Ovary (tissue), 3 donors: ENCODE measurements at regions not wholly inside any gene's neighbourhood (a gene's known extent, or its start where the extent isn't known, plus 50 kb on each side); places are given as distances from the start of the nearest gene placed in this dataset.

ENCODE experiments used
- EP300 ChIP-seq: sonication (generic); formaldehyde crosslinking; IDR thresholded peaks from one replicate; pipeline ENCODE4 v1.6.1; 2017; ENCODE audit warnings: antibody characterized with exemption
- POLR2A ChIP-seq: fragments of 450-650 bp; IDR thresholded peaks from one replicate; pipeline ENCODE4 v1.6.1; 2017; ENCODE audit warnings: antibody characterized with exemption, mild to moderate bottlenecking, moderate library complexity
- TF ChIP-seq, protein P1 (sequence below), 3 donors: fragments of 450-650 bp in 2 of 3; fragments of 200-600 bp in 1 of 3; IDR thresholded peaks; one replicate each; pipeline versions ENCODE4 v1.5.1 to v1.8.0; 2016 to 2022; ENCODE audit warnings: antibody characterized with exemption in 3 of 3, mild to moderate bottlenecking in 1 of 3
- donor health status: DM: no; HTN: no; CAD: no.

DNA sequence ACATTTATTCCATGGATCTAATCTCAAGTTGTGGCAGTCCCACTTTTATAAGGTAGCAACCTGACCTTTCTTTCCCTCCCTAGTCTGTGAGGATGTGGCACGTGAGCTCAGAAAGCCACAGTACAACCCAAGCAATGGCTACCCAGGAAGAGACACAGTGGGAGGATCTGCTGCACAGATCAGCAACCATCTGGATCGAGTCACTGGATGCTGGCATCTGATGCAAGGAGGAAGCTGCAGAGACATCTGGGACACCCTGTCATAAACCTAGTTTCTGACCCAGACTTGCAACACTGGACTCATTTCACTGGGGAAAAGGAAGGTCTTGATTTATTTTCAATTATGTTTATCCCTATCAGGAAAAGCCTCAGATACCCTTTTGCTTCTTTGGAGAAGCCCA, 327.1 kb downstream of the PAPSS1 start:
- TF ChIP-seq, protein P1, sequence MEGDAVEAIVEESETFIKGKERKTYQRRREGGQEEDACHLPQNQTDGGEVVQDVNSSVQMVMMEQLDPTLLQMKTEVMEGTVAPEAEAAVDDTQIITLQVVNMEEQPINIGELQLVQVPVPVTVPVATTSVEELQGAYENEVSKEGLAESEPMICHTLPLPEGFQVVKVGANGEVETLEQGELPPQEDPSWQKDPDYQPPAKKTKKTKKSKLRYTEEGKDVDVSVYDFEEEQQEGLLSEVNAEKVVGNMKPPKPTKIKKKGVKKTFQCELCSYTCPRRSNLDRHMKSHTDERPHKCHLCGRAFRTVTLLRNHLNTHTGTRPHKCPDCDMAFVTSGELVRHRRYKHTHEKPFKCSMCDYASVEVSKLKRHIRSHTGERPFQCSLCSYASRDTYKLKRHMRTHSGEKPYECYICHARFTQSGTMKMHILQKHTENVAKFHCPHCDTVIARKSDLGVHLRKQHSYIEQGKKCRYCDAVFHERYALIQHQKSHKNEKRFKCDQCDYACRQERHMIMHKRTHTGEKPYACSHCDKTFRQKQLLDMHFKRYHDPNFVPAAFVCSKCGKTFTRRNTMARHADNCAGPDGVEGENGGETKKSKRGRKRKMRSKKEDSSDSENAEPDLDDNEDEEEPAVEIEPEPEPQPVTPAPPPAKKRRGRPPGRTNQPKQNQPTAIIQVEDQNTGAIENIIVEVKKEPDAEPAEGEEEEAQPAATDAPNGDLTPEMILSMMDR (IDR thresholded peaks at IDR 0.05), result no peak
- no peak for TF ChIP-seq EP300
- TF ChIP-seq POLR2A, result no peak
